Colonic mucosa (tissue), 4 donors: ENCODE measurements at regions not wholly inside any gene's neighbourhood (a gene's known extent, or its start where the extent isn't known, plus 50 kb on each side); places are given as distances from the start of the nearest gene placed in this dataset.

Experiments used
- DNase-seq: peaks from one replicate; pipeline ENCODE4 v3.0.0-alpha.2; 2020
- H3K27ac ChIP-seq: fragments of 200-600 bp; one replicate; pipeline ENCODE4 v1.8.0; 2021
- H3K27me3 ChIP-seq: fragments of 200-600 bp; one replicate; pipeline ENCODE4 v1.8.0; 2021
- H3K36me3 ChIP-seq: fragments of 200-600 bp; one replicate; pipeline ENCODE4 v1.8.0; 2021
- H3K4me1 ChIP-seq: fragments of 200-600 bp; one replicate; pipeline ENCODE4 v1.8.0; 2021; ENCODE audit warnings: mild to moderate bottlenecking
- H3K4me3 ChIP-seq: fragments of 200-600 bp; one replicate; pipeline ENCODE4 v1.8.0; 2021
- H3K9ac ChIP-seq, 2 donors: one replicate each; pipeline ENCODE4 v1.7.0; 2013; ENCODE audit warnings: control low read depth in 2 of 2, low read depth in 2 of 2, low read length in 2 of 2
- H3K9me3 ChIP-seq: fragments of 200-600 bp; one replicate; pipeline ENCODE4 v1.8.0; 2021
- intact Hi-C: fragments of 100-400 bp; cut with DNase I; formaldehyde crosslinking; loops from one replicate; pipeline ENCODE4 v1.14.1; 2022
- TF ChIP-seq, protein P1 (sequence below): fragments of 200-600 bp; IDR thresholded peaks from one replicate; pipeline ENCODE4 v1.8.0; 2022; ENCODE audit warnings: antibody characterized with exemption, mild to moderate bottlenecking
- donor health status: healthy.
- donor health status: DM: no; HTN: no; CAD: no.
- donor health status: DM: no; HTN: no; CAD: no.

DNA sequence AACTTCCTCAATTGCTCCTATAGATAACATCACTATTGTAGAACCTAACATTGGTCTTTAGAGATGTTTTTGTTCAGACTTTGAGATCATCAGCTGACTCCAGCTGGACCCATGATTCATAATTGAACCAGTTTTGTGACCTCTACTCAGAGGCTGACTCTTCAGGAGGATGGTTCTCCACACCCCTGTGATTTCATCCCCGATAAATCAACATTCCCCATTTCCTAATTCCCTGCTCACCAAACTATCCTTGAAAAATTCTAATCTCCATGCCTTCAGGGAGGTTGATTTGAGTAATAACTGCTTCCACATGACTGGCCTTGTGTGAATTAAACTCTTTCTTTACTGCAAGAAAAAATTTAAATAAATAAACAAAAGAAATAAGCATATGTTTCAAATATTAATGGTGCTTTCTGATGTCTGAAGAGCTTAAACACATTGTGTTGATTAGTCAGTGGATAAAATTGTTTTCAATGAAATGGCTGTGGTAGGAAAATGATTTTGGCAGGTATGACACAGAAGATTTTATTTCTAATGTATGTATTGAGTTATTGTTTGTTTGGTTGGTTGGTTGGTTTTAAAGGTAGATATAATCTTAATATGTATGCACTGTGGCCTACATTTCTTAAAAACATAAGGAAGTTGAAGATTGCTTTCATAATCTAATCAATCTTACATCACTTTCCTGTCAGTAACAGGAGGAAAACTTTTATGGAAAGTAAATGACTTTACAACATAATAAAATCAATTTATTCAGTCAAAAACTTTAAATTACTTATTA lies 427.9 kb upstream of the CCDC179 start:
- no peaks in the 10 kb centered on the region for H3K27me3 ChIP-seq
- H3K9me3 ChIP-seq = no peaks in the 10 kb centered on the region
- H3K9ac ChIP-seq = no peak overlapping the region
- intact Hi-C loops = no loop called here
- no peaks in the 10 kb centered on the region for H3K4me1 ChIP-seq
- no peaks in the 10 kb centered on the region for H3K36me3 ChIP-seq
- no peak overlapping the region for H3K4me3 ChIP-seq
- DNase-seq = no peak
- no peak overlapping the region for H3K27ac ChIP-seq
- TF ChIP-seq, protein P1, sequence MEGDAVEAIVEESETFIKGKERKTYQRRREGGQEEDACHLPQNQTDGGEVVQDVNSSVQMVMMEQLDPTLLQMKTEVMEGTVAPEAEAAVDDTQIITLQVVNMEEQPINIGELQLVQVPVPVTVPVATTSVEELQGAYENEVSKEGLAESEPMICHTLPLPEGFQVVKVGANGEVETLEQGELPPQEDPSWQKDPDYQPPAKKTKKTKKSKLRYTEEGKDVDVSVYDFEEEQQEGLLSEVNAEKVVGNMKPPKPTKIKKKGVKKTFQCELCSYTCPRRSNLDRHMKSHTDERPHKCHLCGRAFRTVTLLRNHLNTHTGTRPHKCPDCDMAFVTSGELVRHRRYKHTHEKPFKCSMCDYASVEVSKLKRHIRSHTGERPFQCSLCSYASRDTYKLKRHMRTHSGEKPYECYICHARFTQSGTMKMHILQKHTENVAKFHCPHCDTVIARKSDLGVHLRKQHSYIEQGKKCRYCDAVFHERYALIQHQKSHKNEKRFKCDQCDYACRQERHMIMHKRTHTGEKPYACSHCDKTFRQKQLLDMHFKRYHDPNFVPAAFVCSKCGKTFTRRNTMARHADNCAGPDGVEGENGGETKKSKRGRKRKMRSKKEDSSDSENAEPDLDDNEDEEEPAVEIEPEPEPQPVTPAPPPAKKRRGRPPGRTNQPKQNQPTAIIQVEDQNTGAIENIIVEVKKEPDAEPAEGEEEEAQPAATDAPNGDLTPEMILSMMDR = no peak

DNA sequence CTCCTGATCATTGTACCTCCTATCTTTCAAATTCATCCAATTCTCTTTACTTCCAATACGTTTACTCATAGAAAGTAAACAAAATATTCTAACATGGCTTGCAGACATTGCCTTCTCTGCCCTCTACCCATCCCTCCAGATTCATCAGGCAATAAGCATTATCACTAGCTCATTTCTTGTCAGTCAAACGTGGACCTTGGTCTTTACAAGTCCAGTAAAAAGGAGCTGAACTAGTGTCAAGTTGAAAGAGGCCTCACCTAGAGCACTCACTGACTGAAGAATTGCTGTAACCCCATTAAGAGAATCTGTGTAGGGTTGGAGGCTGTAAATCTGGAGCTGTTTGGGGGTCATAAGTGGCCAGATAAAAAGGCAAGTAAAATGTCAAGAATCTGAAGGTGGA lies 435.0 kb upstream of the CCDC179 start:
- TF ChIP-seq, protein P1 = no peak
- no peaks in the 10 kb centered on the region for H3K9me3 ChIP-seq
- intact Hi-C loops = no loop called here
- H3K9ac ChIP-seq = no peak overlapping the region
- no peaks in the 10 kb centered on the region for H3K4me1 ChIP-seq
- no peaks in the 10 kb centered on the region for H3K27me3 ChIP-seq
- H3K27ac ChIP-seq = no peak overlapping the region
- no peak for DNase-seq
- H3K36me3 ChIP-seq = no peaks in the 10 kb centered on the region
- no peak overlapping the region for H3K4me3 ChIP-seq

DNA sequence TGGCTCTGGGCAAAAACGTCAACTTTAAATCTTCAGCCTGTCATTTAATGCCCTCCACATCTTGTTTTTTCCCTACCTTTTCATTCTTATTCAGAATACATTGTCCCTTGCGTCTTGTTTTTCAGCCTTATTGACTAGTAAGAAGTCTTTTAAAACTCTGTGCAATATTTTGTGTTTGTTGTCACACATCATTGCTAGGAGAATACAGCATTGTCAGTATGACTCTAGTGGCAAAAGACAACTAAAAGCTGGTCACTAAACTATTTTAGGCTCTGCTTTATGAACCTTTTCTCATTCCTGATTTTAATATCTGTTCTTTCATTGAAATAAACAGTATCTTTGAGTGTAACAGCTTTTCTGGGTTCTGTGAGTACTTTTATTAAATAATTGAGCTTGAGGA lies 447.8 kb upstream of the CCDC179 start:
- Histone ChIP-seq H3K9ac (no peak overlapping the region), H3K27ac (no peak overlapping the region), H3K4me3 (no peak overlapping the region), H3K4me1 (no peaks in the 10 kb centered on the region), H3K36me3 (no peaks in the 10 kb centered on the region), H3K27me3 (no peaks in the 10 kb centered on the region), H3K9me3 (no peaks in the 10 kb centered on the region)
- intact Hi-C loops = no loop called here
- TF ChIP-seq, protein P1 = no peak
- no peak for DNase-seq

DNA sequence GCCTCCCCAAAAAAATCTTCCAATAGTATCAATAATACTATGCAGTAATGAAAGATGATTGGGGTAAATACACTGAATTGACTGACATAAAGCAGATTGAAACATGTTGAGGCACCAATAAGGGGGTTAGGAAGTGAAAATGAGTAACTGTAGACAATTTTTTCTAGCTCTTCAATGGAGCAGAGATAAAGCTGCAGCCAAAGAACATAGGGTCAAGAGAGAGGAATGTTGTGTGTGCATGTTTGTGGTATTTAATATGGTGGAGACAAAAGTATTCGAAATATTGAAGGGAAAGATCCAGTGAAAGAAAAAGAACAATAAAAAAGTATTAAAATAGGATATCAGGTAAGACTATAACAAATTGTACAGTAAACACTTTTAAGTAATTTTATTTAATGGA lies 450.0 kb upstream of the CCDC179 start:
- intact Hi-C loops = no loop called here
- TF ChIP-seq, protein P1 = no peak
- H3K4me3 ChIP-seq = no peak overlapping the region
- H3K9ac ChIP-seq = no peak overlapping the region
- no peaks in the 10 kb centered on the region for H3K9me3 ChIP-seq
- H3K27me3 ChIP-seq = no peaks in the 10 kb centered on the region
- H3K27ac ChIP-seq = no peak overlapping the region
- no peaks in the 10 kb centered on the region for H3K4me1 ChIP-seq
- DNase-seq = no peak
- no peaks in the 10 kb centered on the region for H3K36me3 ChIP-seq

DNA sequence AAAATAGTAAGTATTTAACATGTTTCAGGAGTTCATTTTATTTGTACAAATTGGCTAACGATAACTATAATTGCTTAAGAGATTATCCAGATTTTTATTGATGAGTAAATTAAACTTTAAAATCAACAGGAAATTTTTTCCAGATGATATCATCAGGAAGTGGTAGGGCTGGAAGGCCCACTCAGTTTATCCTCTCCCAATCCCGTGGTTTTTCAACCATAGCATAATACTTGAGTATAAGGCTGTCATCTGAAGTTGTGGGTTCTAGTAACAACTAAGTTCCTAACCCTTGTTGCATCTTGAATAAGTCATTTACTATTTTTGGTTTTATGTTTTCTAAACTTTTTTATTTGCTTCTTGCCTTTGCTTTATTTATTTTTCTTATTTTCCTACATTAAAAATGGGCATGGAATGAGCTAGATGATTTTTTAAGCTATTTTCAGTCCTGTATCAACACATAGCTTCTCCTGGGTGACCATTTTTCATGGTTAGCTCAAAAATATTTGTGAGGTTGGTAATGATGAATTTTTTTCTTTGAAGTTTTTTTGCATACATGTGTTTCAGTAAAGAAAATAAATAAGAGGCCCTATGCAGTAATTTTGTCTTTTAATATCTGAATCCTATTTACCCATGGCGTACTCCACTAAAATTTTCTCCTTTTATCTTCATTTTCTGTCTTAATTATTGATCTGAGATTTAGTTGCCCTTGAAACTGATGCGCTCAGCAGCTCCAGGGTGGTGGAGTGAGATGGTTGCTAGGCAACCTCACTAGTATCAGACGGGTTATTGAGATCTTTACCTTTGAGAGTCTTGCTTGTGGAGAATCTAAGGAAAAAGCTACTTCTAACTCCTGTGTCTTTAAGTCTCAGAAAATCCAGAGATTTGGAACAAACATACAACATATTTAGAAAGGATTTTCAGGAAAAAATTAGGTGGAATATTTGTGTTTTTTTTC lies 452.0 kb upstream of the CCDC179 start:
- Histone ChIP-seq H3K36me3 (no peaks in the 10 kb centered on the region), H3K4me1 (no peaks in the 10 kb centered on the region), H3K27me3 (no peaks in the 10 kb centered on the region), H3K9me3 (no peaks in the 10 kb centered on the region), H3K27ac (no peak overlapping the region), H3K9ac (no peak overlapping the region), H3K4me3 (no peak overlapping the region)
- TF ChIP-seq, protein P1 = no peak
- intact Hi-C loops = no loop called here
- DNase-seq = no peak
